ENCODE measurements at regions not wholly inside any gene's neighbourhood (a gene's known extent, or its start where the extent isn't known, plus 50 kb on each side); places are given as distances from the start of the nearest gene placed in this dataset.

DNA sequence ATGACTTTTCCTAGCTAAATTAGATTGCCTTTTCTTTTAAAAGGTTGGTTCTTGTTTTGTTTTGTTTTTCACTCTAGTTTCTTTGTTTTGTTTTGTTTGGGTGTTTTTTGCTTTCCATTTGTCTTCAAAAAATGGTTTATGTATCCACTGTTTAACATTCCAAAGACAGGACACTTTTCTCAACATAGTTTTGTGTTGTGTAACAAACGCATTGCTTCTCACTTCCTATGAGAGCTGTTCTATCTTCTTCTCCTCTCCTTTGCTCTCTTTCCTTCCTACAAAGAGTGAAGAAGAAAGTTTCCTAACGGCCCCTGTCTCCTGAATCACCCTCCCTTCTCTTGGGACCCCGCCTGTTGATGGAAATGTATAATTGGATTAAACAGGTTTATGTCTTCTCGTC lies 539.7 kb downstream of the ACTL7B start:
- Histone ChIP-seq H3K27ac (ENCODE audit: low read depth, low read length) (no peak overlapping the region), H3F3A (ENCODE audit: control insufficient read depth, insufficient read depth) (no peaks in the 10 kb centered on the region), H3K79me2 (ENCODE audit: control insufficient read depth, low read length) (no peaks in the 10 kb centered on the region), H3K36me3 (ENCODE audit: control insufficient read depth, low read length) (no peaks in the 10 kb centered on the region), H4K20me1 (ENCODE audit: control insufficient read depth, insufficient read depth, low read depth, low read length) (no peaks in the 10 kb centered on the region), H3K9me2 (replicated peaks; ENCODE audit: control insufficient read depth, low read length) (no peaks in the 10 kb centered on the region), H3K4me2 (ENCODE audit: low read length) (no peak overlapping the region), H3K4me1 (ENCODE audit: control insufficient read depth, low read length) (no peaks in the 10 kb centered on the region), H3K4me3 (ENCODE audit: low read length) (no peak overlapping the region), H3K9me3 (ENCODE audit: control insufficient read depth, insufficient read depth, low read length) (no peaks in the 10 kb centered on the region), H3K27me3 (ENCODE audit: control insufficient read depth, low read length) (no peaks in the 10 kb centered on the region)
- TF ChIP-seq CTCF (IDR thresholded peaks at IDR 0.05; ENCODE audit: low read depth, low read length, poor library complexity, severe bottlenecking) (no peak), EZH2phosphoT487 (IDR thresholded peaks at IDR 0.05; ENCODE audit: borderline replicate concordance, low read length) (no peak)

DNA sequence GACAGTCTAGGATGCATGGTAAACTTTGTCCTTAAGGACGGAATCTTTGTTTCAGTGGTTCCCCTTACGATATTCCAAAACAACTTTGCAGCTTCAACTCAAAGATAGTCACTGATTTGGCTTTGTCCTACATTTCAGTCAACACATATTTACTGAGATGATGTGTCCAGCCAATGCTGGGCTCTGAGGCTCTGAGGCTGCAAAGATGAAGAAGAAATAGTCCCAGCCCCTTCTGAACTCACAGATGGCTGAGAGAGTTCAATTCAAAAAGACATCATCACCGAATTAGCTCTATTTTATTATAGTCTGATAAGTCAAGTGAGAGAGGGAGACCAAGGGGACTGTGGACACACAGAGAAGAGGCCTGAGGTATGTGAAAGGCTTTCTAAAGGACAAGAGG lies 544.0 kb downstream of the ACTL7B start:
- Histone ChIP-seq H3K36me3 (ENCODE audit: control insufficient read depth, low read length) (no peaks in the 10 kb centered on the region), H3K9me3 (ENCODE audit: control insufficient read depth, insufficient read depth, low read length) (no peaks in the 10 kb centered on the region), H3K4me3 (ENCODE audit: low read length) (no peak overlapping the region), H3K27me3 (ENCODE audit: control insufficient read depth, low read length) (no peaks in the 10 kb centered on the region), H3K27ac (ENCODE audit: low read depth, low read length) (no peak overlapping the region), H3F3A (ENCODE audit: control insufficient read depth, insufficient read depth) (no peaks in the 10 kb centered on the region), H3K4me2 (ENCODE audit: low read length) (no peak overlapping the region), H3K9me2 (replicated peaks; ENCODE audit: control insufficient read depth, low read length) (no peaks in the 10 kb centered on the region), H4K20me1 (ENCODE audit: control insufficient read depth, insufficient read depth, low read depth, low read length) (no peaks in the 10 kb centered on the region), H3K4me1 (ENCODE audit: control insufficient read depth, low read length) (no peaks in the 10 kb centered on the region), H3K79me2 (ENCODE audit: control insufficient read depth, low read length) (no peaks in the 10 kb centered on the region)
- TF ChIP-seq CTCF (IDR thresholded peaks at IDR 0.05; ENCODE audit: low read depth, low read length, poor library complexity, severe bottlenecking) (no peak), EZH2phosphoT487 (IDR thresholded peaks at IDR 0.05; ENCODE audit: borderline replicate concordance, low read length) (no peak)

- TF ChIP-seq EZH2phosphoT487 (IDR thresholded peaks at IDR 0.05; ENCODE audit: borderline replicate concordance, low read length) (no peak), CTCF (IDR thresholded peaks at IDR 0.05; ENCODE audit: low read depth, low read length, poor library complexity, severe bottlenecking) (no peak)
- Histone ChIP-seq H4K20me1 (ENCODE audit: control insufficient read depth, insufficient read depth, low read depth, low read length) (no peaks in the 10 kb centered on the region), H3K4me3 (ENCODE audit: low read length) (no peak overlapping the region), H3K9me2 (replicated peaks; ENCODE audit: control insufficient read depth, low read length) (no peaks in the 10 kb centered on the region), H3K79me2 (ENCODE audit: control insufficient read depth, low read length) (no peaks in the 10 kb centered on the region), H3K27ac (ENCODE audit: low read depth, low read length) (no peak overlapping the region), H3K9me3 (ENCODE audit: control insufficient read depth, insufficient read depth, low read length) (no peaks in the 10 kb centered on the region), H3K4me2 (ENCODE audit: low read length) (no peak overlapping the region), H3F3A (ENCODE audit: control insufficient read depth, insufficient read depth) (no peaks in the 10 kb centered on the region), H3K4me1 (ENCODE audit: control insufficient read depth, low read length) (no peaks in the 10 kb centered on the region), H3K27me3 (ENCODE audit: control insufficient read depth, low read length) (no peaks in the 10 kb centered on the region), H3K36me3 (ENCODE audit: control insufficient read depth, low read length) (no peaks in the 10 kb centered on the region)
Observed at GRCh38 chr9:108310202-108310601, 545.6 kb downstream of the ACTL7B start.
